ENCODE measurements at regions not wholly inside any gene's neighbourhood (a gene's known extent, or its start where the extent isn't known, plus 50 kb on each side); places are given as distances from the start of the nearest gene placed in this dataset.

GRCh38 chr4:33780952-33781791 is 2463.1 kb downstream of the ARAP2 start:
- TF ChIP-seq CTCF (IDR thresholded peaks at IDR 0.05): no peak
- no peak for TF ChIP-seq POLR2A (IDR thresholded peaks at IDR 0.05)

Data from right lobe of liver (tissue), 4 donors.